SK-N-SH (cell line): ENCODE measurements at regions not wholly inside any gene's neighbourhood (a gene's known extent, or its start where the extent isn't known, plus 50 kb on each side); places are given as distances from the start of the nearest gene placed in this dataset.

Experiments used
- CTCF ChIA-PET: fragments of 300-600, 350-600 bp; formaldehyde crosslinking; extraction: SDS; loops from one replicate; lab custom pipeline; 2021; lab: Yijun Ruan, JAX
- POLR2A ChIA-PET: fragments of 350-600 bp; sonication (Branson Sonifier 250); formaldehyde crosslinking; extraction: SDS; loops from one replicate; lab custom pipeline; 2020; ENCODE audit warnings: antibody characterized with exemption, inconsistent platforms; lab: Yijun Ruan, JAX
- DNase-seq: peaks from one replicate; pipeline ENCODE4 v3.0.0; 2012
- H2AFZ ChIP-seq: fragments of 200-600 bp; sonication (generic); 2 replicates; pipeline ENCODE4 v1.8.1; 2016; ENCODE audit warnings: antibody characterized with exemption, mild to moderate bottlenecking, low read depth
- H3F3A ChIP-seq: fragments of 200-600 bp; sonication (generic); replicated peaks from 2 replicates; pipeline ENCODE3; 2016; ENCODE audit warnings: antibody characterized with exemption, mild to moderate bottlenecking; ENCODE audit not compliant: insufficient read depth
- H3K27ac ChIP-seq, 2 experiments: fragments of 200-500 bp in 1 of 2; fragments of 200-600 bp in 1 of 2; sonication (Bioruptor generic) in 1 of 2; sonication (generic), shearing (Covaris generic) in 1 of 2; 2 replicates each; pipeline versions ENCODE4 v1.5.1 to v1.6.1; 2014 to 2016; ENCODE audit warnings: low read depth in 2 of 2, inconsistent platforms in 1 of 2, low read length in 1 of 2, mild to moderate bottlenecking in 1 of 2, mixed read lengths in 1 of 2
- H3K27me3 ChIP-seq: fragments of 200-600 bp; sonication (generic), shearing (Covaris generic); 2 replicates; pipeline ENCODE4 v1.6.1; 2016; ENCODE audit warnings: mixed run types; ENCODE audit not compliant: insufficient read depth
- H3K36me3 ChIP-seq, 2 experiments: fragments of 200-500 bp in 1 of 2; fragments of 200-600 bp in 1 of 2; sonication (Bioruptor generic) in 1 of 2; sonication (generic) in 1 of 2; replicated peaks in 1 of 2; 2 replicates each; pipeline versions ENCODE3 to v1.5.1; 2014 to 2016; ENCODE audit warnings: low read length in 1 of 2, mild to moderate bottlenecking in 1 of 2; ENCODE audit not compliant: insufficient read depth in 2 of 2, control insufficient read depth in 1 of 2
- H3K4me1 ChIP-seq, 2 experiments: fragments of 200-500 bp in 1 of 2; fragments of 200-600 bp in 1 of 2; sonication (Bioruptor generic) in 1 of 2; sonication (generic), shearing (Covaris generic) in 1 of 2; 2 replicates each; pipeline versions ENCODE4 v1.5.1 to v1.6.1; 2014 to 2016; ENCODE audit warnings: low read depth in 1 of 2, low read length in 1 of 2, mixed run types in 1 of 2; ENCODE audit not compliant: insufficient read depth in 2 of 2, control insufficient read depth in 1 of 2
- H3K4me2 ChIP-seq: fragments of 200-600 bp; sonication (generic), shearing (Covaris generic); 2 replicates; pipeline ENCODE4 v1.6.1; 2017; ENCODE audit warnings: mixed run types
- H3K4me3 ChIP-seq, 2 experiments: fragments of 200-500 bp in 1 of 2; fragments of 200-600 bp in 1 of 2; sonication (Bioruptor generic) in 1 of 2; sonication (generic), shearing (Covaris generic) in 1 of 2; 2 replicates each; pipeline versions ENCODE4 v1.5.1 to v1.8.1; 2014 to 2016; ENCODE audit warnings: low read depth in 2 of 2, inconsistent platforms in 1 of 2, low read length in 1 of 2, mild to moderate bottlenecking in 1 of 2, mixed read lengths in 1 of 2, moderate library complexity in 1 of 2
- H3K79me2 ChIP-seq: fragments of 200-600 bp; sonication (generic); 2 replicates; pipeline ENCODE4 v1.8.1; 2017; ENCODE audit warnings: mild to moderate bottlenecking; ENCODE audit not compliant: insufficient read depth
- H3K9ac ChIP-seq: fragments of 200-600 bp; sonication (generic); 2 replicates; pipeline ENCODE4 v1.6.1; 2017; ENCODE audit warnings: mixed run types
- H3K9me2 ChIP-seq: fragments of 200-600 bp; sonication (generic); 2 replicates; pipeline ENCODE4 v1.6.1; 2017; ENCODE audit warnings: mixed run types
- H3K9me3 ChIP-seq: fragments of 200-600 bp; sonication (generic); 2 replicates; pipeline ENCODE4 v1.6.1; 2017; ENCODE audit warnings: mixed run types, mild to moderate bottlenecking, moderate library complexity
- H4K20me1 ChIP-seq: fragments of 200-600 bp; sonication (generic); 2 replicates; pipeline ENCODE4 v1.6.1; 2017; ENCODE audit warnings: mild to moderate bottlenecking, mixed run types; ENCODE audit not compliant: insufficient read depth
- ELF1 ChIP-seq: IDR thresholded peaks from 2 replicates; pipeline ENCODE4 v1.4.0; 2012
- FOSL2 ChIP-seq: IDR thresholded peaks from 2 replicates; pipeline ENCODE4 v1.4.0; 2012; ENCODE audit warnings: low read depth, mild to moderate bottlenecking, moderate library complexity, borderline replicate concordance
- FOXM1 ChIP-seq: IDR thresholded peaks from 2 replicates; pipeline ENCODE4 v1.4.0; 2012; ENCODE audit warnings: low read depth, mild to moderate bottlenecking
- JUND ChIP-seq: IDR thresholded peaks from 2 replicates; pipeline ENCODE4 v1.4.0; 2012
- MXI1 ChIP-seq: IDR thresholded peaks from 2 replicates; pipeline ENCODE4 v1.6.1; 2012; ENCODE audit warnings: mild to moderate bottlenecking, low read depth, low read length, improper control_type of control experiment
- NRF1 ChIP-seq: IDR thresholded peaks from 2 replicates; pipeline ENCODE4 v1.6.1; 2012; ENCODE audit warnings: low read depth, mild to moderate bottlenecking, low read length
- POLR2AphosphoS5 ChIP-seq: IDR thresholded peaks from 2 replicates; pipeline ENCODE4 v1.6.1; 2012; ENCODE audit warnings: low read depth, low read length
- RAD21 ChIP-seq: IDR thresholded peaks from 2 replicates; pipeline ENCODE4 v1.6.1; 2012; ENCODE audit warnings: mild to moderate bottlenecking, low read length
- RCOR1 ChIP-seq: fragments of 150-350 bp; IDR thresholded peaks from 2 replicates; pipeline ENCODE4 v1.6.1; 2017; ENCODE audit warnings: antibody characterized with exemption, low read length
- RFX5 ChIP-seq: IDR thresholded peaks from 2 replicates; pipeline ENCODE4 v1.6.1; 2012; ENCODE audit warnings: mild to moderate bottlenecking, improper control_type of control experiment, low read length
- RXRA ChIP-seq: IDR thresholded peaks from 2 replicates; pipeline ENCODE4 v1.4.0; 2012; ENCODE audit warnings: low read depth, mild to moderate bottlenecking, borderline replicate concordance
- TAF1 ChIP-seq: IDR thresholded peaks from 2 replicates; pipeline ENCODE4 v1.6.1; 2012; ENCODE audit warnings: low read depth, mild to moderate bottlenecking, low read length, moderate library complexity, borderline replicate concordance
- TCF12 ChIP-seq: IDR thresholded peaks from 2 replicates; pipeline ENCODE4 v1.4.0; 2012
- USF1 ChIP-seq: IDR thresholded peaks from 2 replicates; pipeline ENCODE4 v1.4.0; 2012; ENCODE audit warnings: low read depth, borderline replicate concordance
- YY1 ChIP-seq: IDR thresholded peaks from 2 replicates; pipeline ENCODE4 v1.4.0; 2012; ENCODE audit warnings: low read depth, mild to moderate bottlenecking
- WGBS: methylation state at CpG from one replicate; pipeline ENCODE4 v1.1.6; 2017; ENCODE audit warnings: low lambda C conversion rate; 5-methylcytosine and 5-hydroxymethylcytosine counted together
- TF ChIP-seq, protein P1 (sequence below): IDR thresholded peaks from 2 replicates; pipeline ENCODE4 v1.4.0; 2012; ENCODE audit warnings: low read depth
- TF ChIP-seq, protein P2 (sequence below): IDR thresholded peaks from 2 replicates; pipeline ENCODE4 v1.4.0; 2012; ENCODE audit warnings: low read depth, borderline replicate concordance
- TF ChIP-seq, protein P3 (sequence below): fragments of 150-350 bp; IDR thresholded peaks from 2 replicates; pipeline ENCODE4 v1.6.1; 2017; ENCODE audit warnings: antibody characterized with exemption, low read length, low read depth, borderline replicate concordance
- TF ChIP-seq, protein P4 (sequence below): IDR thresholded peaks from 2 replicates; pipeline ENCODE4 v1.6.1; 2012; ENCODE audit warnings: mild to moderate bottlenecking, low read depth, low read length, moderate library complexity

DNA sequence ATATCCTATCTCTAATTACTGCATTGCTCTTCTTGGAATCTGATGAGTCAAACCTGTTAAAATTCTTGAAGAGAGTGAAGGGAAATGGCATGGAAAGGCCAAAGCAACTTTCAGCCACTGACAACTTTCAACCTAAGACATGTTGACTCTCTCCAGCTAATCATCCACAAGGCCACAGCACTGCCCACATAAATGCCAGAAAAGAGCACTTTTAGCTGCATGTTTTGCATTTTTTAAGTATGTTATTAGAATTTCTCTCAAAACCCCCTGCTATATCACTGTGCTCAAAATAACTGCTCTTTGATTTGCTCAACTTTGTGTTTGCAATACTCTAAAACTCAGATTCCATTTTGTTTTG lies 352.5 kb downstream of the ADGRL2 start:
- H3K4me1 ChIP-seq = peaks cover 0 to 2% of the 10 kb centered on the region in 2 experiments; a peak in 2 of 4 replicates
- no peak overlapping the region for H3K27ac ChIP-seq
- TF ChIP-seq, protein P1, sequence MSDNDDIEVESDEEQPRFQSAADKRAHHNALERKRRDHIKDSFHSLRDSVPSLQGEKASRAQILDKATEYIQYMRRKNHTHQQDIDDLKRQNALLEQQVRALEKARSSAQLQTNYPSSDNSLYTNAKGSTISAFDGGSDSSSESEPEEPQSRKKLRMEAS = no peak
- no peak for TF ChIP-seq MXI1
- TF ChIP-seq RXRA = no peak
- TF ChIP-seq, protein P2, sequence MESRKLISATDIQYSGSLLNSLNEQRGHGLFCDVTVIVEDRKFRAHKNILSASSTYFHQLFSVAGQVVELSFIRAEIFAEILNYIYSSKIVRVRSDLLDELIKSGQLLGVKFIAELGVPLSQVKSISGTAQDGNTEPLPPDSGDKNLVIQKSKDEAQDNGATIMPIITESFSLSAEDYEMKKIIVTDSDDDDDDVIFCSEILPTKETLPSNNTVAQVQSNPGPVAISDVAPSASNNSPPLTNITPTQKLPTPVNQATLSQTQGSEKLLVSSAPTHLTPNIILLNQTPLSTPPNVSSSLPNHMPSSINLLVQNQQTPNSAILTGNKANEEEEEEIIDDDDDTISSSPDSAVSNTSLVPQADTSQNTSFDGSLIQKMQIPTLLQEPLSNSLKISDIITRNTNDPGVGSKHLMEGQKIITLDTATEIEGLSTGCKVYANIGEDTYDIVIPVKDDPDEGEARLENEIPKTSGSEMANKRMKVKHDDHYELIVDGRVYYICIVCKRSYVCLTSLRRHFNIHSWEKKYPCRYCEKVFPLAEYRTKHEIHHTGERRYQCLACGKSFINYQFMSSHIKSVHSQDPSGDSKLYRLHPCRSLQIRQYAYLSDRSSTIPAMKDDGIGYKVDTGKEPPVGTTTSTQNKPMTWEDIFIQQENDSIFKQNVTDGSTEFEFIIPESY = no peak
- TF ChIP-seq FOSL2 = no peak
- TF ChIP-seq POLR2AphosphoS5 = no peak
- no peak for TF ChIP-seq ELF1
- TF ChIP-seq RCOR1 = no peak
- TF ChIP-seq NRF1 = no peak
- TF ChIP-seq, protein P3, sequence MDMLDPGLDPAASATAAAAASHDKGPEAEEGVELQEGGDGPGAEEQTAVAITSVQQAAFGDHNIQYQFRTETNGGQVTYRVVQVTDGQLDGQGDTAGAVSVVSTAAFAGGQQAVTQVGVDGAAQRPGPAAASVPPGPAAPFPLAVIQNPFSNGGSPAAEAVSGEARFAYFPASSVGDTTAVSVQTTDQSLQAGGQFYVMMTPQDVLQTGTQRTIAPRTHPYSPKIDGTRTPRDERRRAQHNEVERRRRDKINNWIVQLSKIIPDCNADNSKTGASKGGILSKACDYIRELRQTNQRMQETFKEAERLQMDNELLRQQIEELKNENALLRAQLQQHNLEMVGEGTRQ = no peak
- TF ChIP-seq, all 33 proteins: peak for 0
- no peak overlapping the region for H3K4me3 ChIP-seq
- CTCF ChIA-PET = no interaction called here
- H3K4me2 ChIP-seq = no peak overlapping the region
- no peaks in the 10 kb centered on the region for H3K9me3 ChIP-seq
- H3K79me2 ChIP-seq = no peaks in the 10 kb centered on the region
- POLR2A ChIA-PET = no interaction called here
- no peaks in the 10 kb centered on the region for H3K36me3 ChIP-seq
- no peak overlapping the region for H3K9ac ChIP-seq
- no peak for DNase-seq
- no peaks in the 10 kb centered on the region for H3K9me2 ChIP-seq
- H3K27me3 ChIP-seq = no peaks in the 10 kb centered on the region
- H2AFZ ChIP-seq = no peak overlapping the region
- H3F3A ChIP-seq = no peaks in the 10 kb centered on the region
- H4K20me1 ChIP-seq = no peaks in the 10 kb centered on the region

DNA sequence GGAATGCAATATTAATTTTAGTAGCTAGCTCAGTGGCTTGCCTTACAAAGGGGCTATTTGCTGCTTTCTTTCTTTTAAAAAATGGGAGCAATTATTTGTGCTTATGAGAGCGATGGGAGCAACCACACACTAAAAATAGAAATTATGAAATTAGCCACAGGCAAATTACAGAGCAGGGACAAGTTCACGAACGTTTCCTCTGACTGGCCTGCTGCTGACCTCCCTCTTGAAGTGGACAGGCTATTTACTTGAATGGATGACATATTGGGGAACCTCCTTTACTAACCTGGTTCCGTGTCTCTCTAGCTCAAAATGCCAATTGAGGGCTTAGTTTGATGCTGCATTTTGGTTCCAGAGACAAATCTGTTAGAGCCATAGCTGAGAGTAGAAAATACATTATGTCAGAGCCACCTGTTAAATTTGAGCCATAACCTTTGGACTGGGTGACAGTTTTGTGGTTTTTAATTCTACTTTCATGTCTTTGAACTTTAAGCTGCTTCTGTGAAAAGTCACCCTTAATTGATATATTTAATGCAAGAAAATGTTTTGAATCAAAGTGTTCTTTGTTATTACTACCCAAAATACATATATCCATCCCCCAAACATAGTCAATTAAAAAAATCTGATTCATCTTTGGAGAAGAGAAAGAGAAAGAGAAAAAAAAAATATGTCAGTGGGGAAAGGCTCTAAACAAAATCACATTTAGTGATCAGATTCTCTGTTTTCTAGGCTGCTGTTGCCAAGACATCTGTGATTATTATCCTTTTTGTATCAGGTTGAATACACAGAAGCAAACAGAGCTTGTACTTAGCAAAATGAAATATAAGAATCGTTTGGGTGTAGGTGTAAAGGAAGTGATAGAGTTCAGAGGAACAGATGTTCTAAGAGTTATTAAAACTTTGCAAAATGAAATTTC lies 351.9 kb downstream of the ADGRL2 start:
- no peak overlapping the region for H2AFZ ChIP-seq
- no peak for DNase-seq
- no peaks in the 10 kb centered on the region for H3K27me3 ChIP-seq
- H3K9me3 ChIP-seq = no peaks in the 10 kb centered on the region
- H3K79me2 ChIP-seq = no peaks in the 10 kb centered on the region
- H4K20me1 ChIP-seq = no peaks in the 10 kb centered on the region
- ChIA-PET POLR2A (no interaction called here), CTCF (no interaction called here)
- peaks cover 0 to 2% of the 10 kb centered on the region in 2 experiments; a peak in 2 of 4 replicates for H3K4me1 ChIP-seq
- H3K4me3 ChIP-seq = no peak overlapping the region
- no peak overlapping the region for H3K27ac ChIP-seq
- 32% methylated on average over 5 of the region's 5 CpGs for WGBS
- H3K4me2 ChIP-seq = no peak overlapping the region
- no peaks in the 10 kb centered on the region for H3K36me3 ChIP-seq
- H3K9ac ChIP-seq = no peak overlapping the region
- H3F3A ChIP-seq = no peaks in the 10 kb centered on the region
- no peaks in the 10 kb centered on the region for H3K9me2 ChIP-seq
- TF ChIP-seq TAF1 (no peak), RAD21 (no peak), JUND (no peak), USF1 (no peak), FOXM1 (no peak), TCF12 (no peak), RXRA (no peak), YY1 (no peak), RFX5 (no peak), ELF1 (no peak), MXI1 (no peak)
- TF ChIP-seq, protein P4, sequence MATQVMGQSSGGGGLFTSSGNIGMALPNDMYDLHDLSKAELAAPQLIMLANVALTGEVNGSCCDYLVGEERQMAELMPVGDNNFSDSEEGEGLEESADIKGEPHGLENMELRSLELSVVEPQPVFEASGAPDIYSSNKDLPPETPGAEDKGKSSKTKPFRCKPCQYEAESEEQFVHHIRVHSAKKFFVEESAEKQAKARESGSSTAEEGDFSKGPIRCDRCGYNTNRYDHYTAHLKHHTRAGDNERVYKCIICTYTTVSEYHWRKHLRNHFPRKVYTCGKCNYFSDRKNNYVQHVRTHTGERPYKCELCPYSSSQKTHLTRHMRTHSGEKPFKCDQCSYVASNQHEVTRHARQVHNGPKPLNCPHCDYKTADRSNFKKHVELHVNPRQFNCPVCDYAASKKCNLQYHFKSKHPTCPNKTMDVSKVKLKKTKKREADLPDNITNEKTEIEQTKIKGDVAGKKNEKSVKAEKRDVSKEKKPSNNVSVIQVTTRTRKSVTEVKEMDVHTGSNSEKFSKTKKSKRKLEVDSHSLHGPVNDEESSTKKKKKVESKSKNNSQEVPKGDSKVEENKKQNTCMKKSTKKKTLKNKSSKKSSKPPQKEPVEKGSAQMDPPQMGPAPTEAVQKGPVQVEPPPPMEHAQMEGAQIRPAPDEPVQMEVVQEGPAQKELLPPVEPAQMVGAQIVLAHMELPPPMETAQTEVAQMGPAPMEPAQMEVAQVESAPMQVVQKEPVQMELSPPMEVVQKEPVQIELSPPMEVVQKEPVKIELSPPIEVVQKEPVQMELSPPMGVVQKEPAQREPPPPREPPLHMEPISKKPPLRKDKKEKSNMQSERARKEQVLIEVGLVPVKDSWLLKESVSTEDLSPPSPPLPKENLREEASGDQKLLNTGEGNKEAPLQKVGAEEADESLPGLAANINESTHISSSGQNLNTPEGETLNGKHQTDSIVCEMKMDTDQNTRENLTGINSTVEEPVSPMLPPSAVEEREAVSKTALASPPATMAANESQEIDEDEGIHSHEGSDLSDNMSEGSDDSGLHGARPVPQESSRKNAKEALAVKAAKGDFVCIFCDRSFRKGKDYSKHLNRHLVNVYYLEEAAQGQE = no peak
